Common myeloid progenitor, CD34-positive (primary cell): ENCODE measurements at regions not wholly inside any gene's neighbourhood (a gene's known extent, or its start where the extent isn't known, plus 50 kb on each side); places are given as distances from the start of the nearest gene placed in this dataset.

Experiments
- CTCF ChIA-PET: fragments of 350-600 bp; sonication (Branson Sonifier 250); formaldehyde crosslinking; loops from one replicate; lab custom pipeline; 2021; ENCODE audit warnings: antibody characterized with exemption; lab: Charles Lee
- POLR2A ChIA-PET: fragments of 350-600 bp; sonication (Branson Sonifier 250); formaldehyde crosslinking; loops from one replicate; lab custom pipeline; 2021; ENCODE audit warnings: antibody characterized with exemption; lab: Charles Lee
- DNase-seq, 3 donors: peaks; one replicate each; pipeline versions ENCODE4 v3.0.0 to v3.0.0-alpha.2; 2013
- H3K27ac ChIP-seq, 2 experiments: 1 replicate in 1 of 2; 2 replicates in 1 of 2; pipeline ENCODE4 v1.7.0; 2013; ENCODE audit warnings: inconsistent platforms in 2 of 2, low read length in 2 of 2, mild to moderate bottlenecking in 2 of 2, low read depth in 1 of 2, moderate library complexity in 1 of 2; ENCODE audit not compliant: severe bottlenecking in 2 of 2, insufficient read depth in 1 of 2, poor library complexity in 1 of 2
- H3K27me3 ChIP-seq, 5 experiments: replicated peaks in 2 of 5; 1 replicate in 3 of 5; 2 replicates in 2 of 5; pipeline versions ENCODE4 v1.6.1 to v1.7.0; 2013; ENCODE audit warnings: low read length in 4 of 5, mild to moderate bottlenecking in 2 of 5, moderate library complexity in 2 of 5, inconsistent platforms in 1 of 5; ENCODE audit not compliant: insufficient read depth in 5 of 5, control insufficient read depth in 4 of 5
- H3K36me3 ChIP-seq, 4 experiments: 1 replicate in 2 of 4; 2 replicates in 2 of 4; pipeline versions ENCODE4 v1.6.1 to v1.7.0; 2013; ENCODE audit warnings: low read length in 3 of 4, control low read depth in 1 of 4, mild to moderate bottlenecking in 1 of 4; ENCODE audit not compliant: control insufficient read depth in 4 of 4, insufficient read depth in 4 of 4
- H3K4me1 ChIP-seq, 4 experiments: 1 replicate in 3 of 4; 2 replicates in 1 of 4; pipeline versions ENCODE4 v1.6.1 to v1.7.1; 2013; ENCODE audit warnings: low read length in 3 of 4, mild to moderate bottlenecking in 3 of 4, control low read depth in 1 of 4, inconsistent platforms in 1 of 4, moderate library complexity in 1 of 4; ENCODE audit not compliant: control insufficient read depth in 4 of 4, insufficient read depth in 4 of 4; ENCODE audit errors: control extremely low read depth in 1 of 4
- H3K4me3 ChIP-seq, 7 experiments: 1 replicate in 4 of 7; 2 replicates in 3 of 7; pipeline versions ENCODE4 v1.5.1 to v1.7.0; 2013; ENCODE audit warnings: mild to moderate bottlenecking in 7 of 7, low read length in 6 of 7, moderate library complexity in 6 of 7, inconsistent platforms in 2 of 7, low read depth in 2 of 7, control low read depth in 1 of 7; ENCODE audit not compliant: insufficient read depth in 4 of 7, control insufficient read depth in 1 of 7; ENCODE audit errors: extremely low read depth in 1 of 7
- H3K9me3 ChIP-seq, 5 experiments: 1 replicate in 4 of 5; 2 replicates in 1 of 5; pipeline versions ENCODE4 v1.6.1 to v1.7.1; 2013; ENCODE audit warnings: low read length in 4 of 5, mild to moderate bottlenecking in 2 of 5, inconsistent platforms in 1 of 5, low read depth in 1 of 5, moderate library complexity in 1 of 5; ENCODE audit not compliant: control insufficient read depth in 4 of 5, insufficient read depth in 2 of 5; ENCODE audit errors: control extremely low read depth in 1 of 5
- WGBS: methylation state at CpG from one replicate; pipeline ENCODE4 v1.1.5; 2013; ENCODE audit not compliant: insufficient coverage; 5-methylcytosine and 5-hydroxymethylcytosine counted together

- ChIA-PET POLR2A (no interaction called here), CTCF (no interaction called here)
- H3K27ac ChIP-seq, result no peak overlapping the region
- WGBS, result no CpG with 5 or more reads among the region's 1 CpG
- H3K36me3 ChIP-seq, result no peaks in the 10 kb centered on the region
- H3K27me3 ChIP-seq, result no peaks in the 10 kb centered on the region
- no peak for DNase-seq
- H3K4me3 ChIP-seq, result no peak overlapping the region
- H3K4me1 ChIP-seq, result no peaks in the 10 kb centered on the region
- no peaks in the 10 kb centered on the region for H3K9me3 ChIP-seq
Measured at GRCh38 chr6:134467620-134468019, 149.7 kb upstream of the SGK1 start.

- no peaks in the 10 kb centered on the region for H3K36me3 ChIP-seq
- no peaks in the 10 kb centered on the region for H3K4me1 ChIP-seq
- ChIA-PET POLR2A (no interaction called here), CTCF (no interaction called here)
- no peaks in the 10 kb centered on the region for H3K9me3 ChIP-seq
- H3K27me3 ChIP-seq, result no peaks in the 10 kb centered on the region
- no peak overlapping the region for H3K4me3 ChIP-seq
- no peak for DNase-seq
- WGBS, result no CpG with 5 or more reads among the region's 2 CpGs
- no peak overlapping the region for H3K27ac ChIP-seq
Measured at GRCh38 chr6:134466771-134467525, 149.0 kb upstream of the SGK1 start.

- ChIA-PET POLR2A (no interaction called here), CTCF (interaction anchor here (0.6 kb wide), 1 partner anchor 610 kb away, joined by 3 read pairs; no protein-coding TSS in a partner anchor)
- 97% methylated on average over 3 of the region's 9 CpGs for WGBS
- no peak for DNase-seq
- Histone ChIP-seq H3K36me3 (no peaks in the 10 kb centered on the region), H3K4me1 (no peaks in the 10 kb centered on the region), H3K9me3 (no peaks in the 10 kb centered on the region), H3K27ac (no peak overlapping the region), H3K27me3 (no peaks in the 10 kb centered on the region), H3K4me3 (no peak overlapping the region)
Measured at GRCh38 chr6:134464690-134465411, 146.9 kb upstream of the SGK1 start.

- Histone ChIP-seq H3K36me3 (no peaks in the 10 kb centered on the region), H3K4me3 (no peak overlapping the region), H3K27ac (no peak overlapping the region), H3K27me3 (no peaks in the 10 kb centered on the region), H3K4me1 (no peaks in the 10 kb centered on the region), H3K9me3 (no peaks in the 10 kb centered on the region)
- ChIA-PET CTCF (no interaction called here), POLR2A (no interaction called here)
- 87% methylated on average over 6 of the region's 7 CpGs for WGBS
- DNase-seq, result no peak
Measured at GRCh38 chr6:134458857-134459657, 141.1 kb upstream of the SGK1 start.

DNA sequence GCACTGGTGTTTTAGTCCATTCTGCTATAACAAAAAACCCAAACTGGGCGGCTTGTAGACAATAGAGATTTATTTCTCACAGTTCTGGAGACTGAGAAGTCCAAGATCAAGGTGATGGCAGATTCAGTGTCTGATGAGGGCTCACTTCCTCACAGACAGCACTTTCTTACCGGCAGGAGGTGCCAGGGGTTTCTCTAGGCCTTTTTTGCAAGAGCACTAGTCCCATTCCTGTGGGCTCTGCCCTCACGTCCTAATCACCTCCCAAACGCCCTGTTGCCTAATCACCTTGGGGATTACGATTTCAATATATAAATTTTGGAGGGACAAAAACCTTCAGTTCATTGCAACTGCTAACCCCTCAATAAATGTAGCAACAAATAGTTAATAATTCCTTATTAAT, 140.0 kb upstream of the SGK1 start:
- 97% methylated on average over 2 of the region's 5 CpGs for WGBS
- DNase-seq, result no peak
- no peaks in the 10 kb centered on the region for H3K27me3 ChIP-seq
- H3K27ac ChIP-seq, result no peak overlapping the region
- no peaks in the 10 kb centered on the region for H3K9me3 ChIP-seq
- ChIA-PET CTCF (no interaction called here), POLR2A (no interaction called here)
- H3K4me1 ChIP-seq, result no peaks in the 10 kb centered on the region
- no peaks in the 10 kb centered on the region for H3K36me3 ChIP-seq
- no peak overlapping the region for H3K4me3 ChIP-seq

GRCh38 chr6:134456226-134456625, 138.3 kb upstream of the SGK1 start:
- Histone ChIP-seq H3K27ac (no peak overlapping the region), H3K36me3 (no peaks in the 10 kb centered on the region), H3K9me3 (peaks cover 0 to 2% (median 0%) of the 10 kb centered on the region in 5 experiments), H3K27me3 (no peaks in the 10 kb centered on the region), H3K4me3 (no peak overlapping the region), H3K4me1 (no peaks in the 10 kb centered on the region)
- DNase-seq, result no peak
- ChIA-PET CTCF (no interaction called here), POLR2A (no interaction called here)
- WGBS, result 100% methylated on average over 1 of the region's 2 CpGs

GRCh38 chr6:134455319-134455718, 137.4 kb upstream of the SGK1 start:
- H3K9me3 ChIP-seq, result peaks cover 0 to 2% (median 0%) of the 10 kb centered on the region in 5 experiments
- DNase-seq, result no peak
- no peak overlapping the region for H3K4me3 ChIP-seq
- POLR2A ChIA-PET, result no interaction called here
- H3K27ac ChIP-seq, result no peak overlapping the region
- WGBS, result no CpG with 5 or more reads among the region's 3 CpGs
- CTCF ChIA-PET, result no interaction called here
- no peaks in the 10 kb centered on the region for H3K36me3 ChIP-seq
- H3K4me1 ChIP-seq, result no peaks in the 10 kb centered on the region
- H3K27me3 ChIP-seq, result no peaks in the 10 kb centered on the region
